ENCODE measurements at regions not wholly inside any gene's neighbourhood (a gene's known extent, or its start where the extent isn't known, plus 50 kb on each side); places are given as distances from the start of the nearest gene placed in this dataset.

- no peak for TF ChIP-seq CTCF (IDR thresholded peaks at IDR 0.05 in 4 of 5, conservative IDR thresholded peaks at IDR 0.05 in 1 of 5)
- no peak for TF ChIP-seq POLR2A (IDR thresholded peaks at IDR 0.05)
Measured at GRCh38 chr5:92330365-92330764, 947.2 kb upstream of the ARRDC3 start.
